Ishikawa (cell line): ENCODE measurements at regions not wholly inside any gene's neighbourhood (a gene's known extent, or its start where the extent isn't known, plus 50 kb on each side); places are given as distances from the start of the nearest gene placed in this dataset.

Experiments
- CEBPB ChIP-seq: IDR thresholded peaks from 2 replicates; pipeline ENCODE4 v1.6.1; 2012
- CREB1 ChIP-seq: IDR thresholded peaks from 2 replicates; pipeline ENCODE4 v1.6.1; 2012; ENCODE audit warnings: low read depth
- EGR1 ChIP-seq: IDR thresholded peaks from 2 replicates; pipeline ENCODE4 v1.6.1; 2012
- EP300 ChIP-seq: IDR thresholded peaks from 2 replicates; pipeline ENCODE4 v1.6.1; 2012; ENCODE audit warnings: borderline replicate concordance
- FOXM1 ChIP-seq: IDR thresholded peaks from 2 replicates; pipeline ENCODE4 v1.6.1; 2012; ENCODE audit warnings: low read depth, borderline replicate concordance
- NFIC ChIP-seq: IDR thresholded peaks from 2 replicates; pipeline ENCODE4 v1.6.1; 2012
- TAF1 ChIP-seq: IDR thresholded peaks from 2 replicates; pipeline ENCODE4 v1.6.1; 2012; ENCODE audit warnings: low read depth, mild to moderate bottlenecking
- TCF12 ChIP-seq: IDR thresholded peaks from 2 replicates; pipeline ENCODE4 v1.6.1; 2012; ENCODE audit warnings: low read depth
- TEAD4 ChIP-seq: IDR thresholded peaks from 2 replicates; pipeline ENCODE4 v1.6.1; 2012
- YY1 ChIP-seq: IDR thresholded peaks from 2 replicates; pipeline ENCODE4 v1.6.1; 2012; ENCODE audit warnings: low read depth
- ZBTB7A ChIP-seq: IDR thresholded peaks from 2 replicates; pipeline ENCODE4 v1.6.1; 2012; ENCODE audit warnings: low read depth
- TF ChIP-seq, protein P1 (sequence below): IDR thresholded peaks from 2 replicates; pipeline ENCODE4 v1.6.1; 2012; ENCODE audit warnings: low read depth, mild to moderate bottlenecking
- TF ChIP-seq, protein P2 (sequence below): IDR thresholded peaks from 2 replicates; pipeline ENCODE4 v1.6.1; 2012
- TF ChIP-seq, protein P3 (sequence below): IDR thresholded peaks from 2 replicates; pipeline ENCODE4 v1.6.1; 2012

DNA sequence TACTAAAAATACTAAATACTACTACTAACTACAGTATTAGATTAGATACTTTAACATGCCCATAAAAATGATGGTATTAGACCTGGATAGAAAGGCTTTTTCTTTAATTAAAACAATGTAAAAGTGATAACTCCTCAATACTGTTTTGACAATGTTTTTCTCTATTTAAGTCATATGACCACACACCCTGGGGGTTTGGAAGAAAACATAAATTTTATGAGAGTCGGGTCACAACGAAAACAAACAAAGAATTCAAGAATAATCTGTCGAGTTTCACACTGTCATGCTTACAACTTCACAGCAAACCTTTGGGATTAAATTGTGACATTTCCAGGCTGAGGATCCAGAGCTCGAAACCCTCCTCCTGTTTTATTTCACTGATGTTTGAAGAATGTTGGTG, 107.4 kb upstream of the SOX4 start:
- TF ChIP-seq, protein P1, sequence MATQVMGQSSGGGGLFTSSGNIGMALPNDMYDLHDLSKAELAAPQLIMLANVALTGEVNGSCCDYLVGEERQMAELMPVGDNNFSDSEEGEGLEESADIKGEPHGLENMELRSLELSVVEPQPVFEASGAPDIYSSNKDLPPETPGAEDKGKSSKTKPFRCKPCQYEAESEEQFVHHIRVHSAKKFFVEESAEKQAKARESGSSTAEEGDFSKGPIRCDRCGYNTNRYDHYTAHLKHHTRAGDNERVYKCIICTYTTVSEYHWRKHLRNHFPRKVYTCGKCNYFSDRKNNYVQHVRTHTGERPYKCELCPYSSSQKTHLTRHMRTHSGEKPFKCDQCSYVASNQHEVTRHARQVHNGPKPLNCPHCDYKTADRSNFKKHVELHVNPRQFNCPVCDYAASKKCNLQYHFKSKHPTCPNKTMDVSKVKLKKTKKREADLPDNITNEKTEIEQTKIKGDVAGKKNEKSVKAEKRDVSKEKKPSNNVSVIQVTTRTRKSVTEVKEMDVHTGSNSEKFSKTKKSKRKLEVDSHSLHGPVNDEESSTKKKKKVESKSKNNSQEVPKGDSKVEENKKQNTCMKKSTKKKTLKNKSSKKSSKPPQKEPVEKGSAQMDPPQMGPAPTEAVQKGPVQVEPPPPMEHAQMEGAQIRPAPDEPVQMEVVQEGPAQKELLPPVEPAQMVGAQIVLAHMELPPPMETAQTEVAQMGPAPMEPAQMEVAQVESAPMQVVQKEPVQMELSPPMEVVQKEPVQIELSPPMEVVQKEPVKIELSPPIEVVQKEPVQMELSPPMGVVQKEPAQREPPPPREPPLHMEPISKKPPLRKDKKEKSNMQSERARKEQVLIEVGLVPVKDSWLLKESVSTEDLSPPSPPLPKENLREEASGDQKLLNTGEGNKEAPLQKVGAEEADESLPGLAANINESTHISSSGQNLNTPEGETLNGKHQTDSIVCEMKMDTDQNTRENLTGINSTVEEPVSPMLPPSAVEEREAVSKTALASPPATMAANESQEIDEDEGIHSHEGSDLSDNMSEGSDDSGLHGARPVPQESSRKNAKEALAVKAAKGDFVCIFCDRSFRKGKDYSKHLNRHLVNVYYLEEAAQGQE, result no peak
- TF ChIP-seq TCF12 (no peak), TEAD4 (no peak), EP300 (no peak), CREB1 (no peak), CEBPB (no peak), FOXM1 (no peak), NFIC (no peak), TAF1 (no peak), EGR1 (no peak), ZBTB7A (no peak), YY1 (no peak)
- TF ChIP-seq, protein P2, sequence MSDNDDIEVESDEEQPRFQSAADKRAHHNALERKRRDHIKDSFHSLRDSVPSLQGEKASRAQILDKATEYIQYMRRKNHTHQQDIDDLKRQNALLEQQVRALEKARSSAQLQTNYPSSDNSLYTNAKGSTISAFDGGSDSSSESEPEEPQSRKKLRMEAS, result no peak
- TF ChIP-seq, protein P3, sequence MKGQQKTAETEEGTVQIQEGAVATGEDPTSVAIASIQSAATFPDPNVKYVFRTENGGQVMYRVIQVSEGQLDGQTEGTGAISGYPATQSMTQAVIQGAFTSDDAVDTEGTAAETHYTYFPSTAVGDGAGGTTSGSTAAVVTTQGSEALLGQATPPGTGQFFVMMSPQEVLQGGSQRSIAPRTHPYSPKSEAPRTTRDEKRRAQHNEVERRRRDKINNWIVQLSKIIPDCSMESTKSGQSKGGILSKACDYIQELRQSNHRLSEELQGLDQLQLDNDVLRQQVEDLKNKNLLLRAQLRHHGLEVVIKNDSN, result no peak
